ENCODE measurements at regions not wholly inside any gene's neighbourhood (a gene's known extent, or its start where the extent isn't known, plus 50 kb on each side); places are given as distances from the start of the nearest gene placed in this dataset.

GRCh38 chr10:130372866-130373265, 236.7 kb downstream of the GLRX3 start:
- no peak for DNase-seq

GRCh38 chr10:130377986-130378540, 241.9 kb downstream of the GLRX3 start:
- DNase-seq = no peak

GRCh38 chr10:130378556-130379400, 242.6 kb downstream of the GLRX3 start:
- DNase-seq = no peak

- no peak for DNase-seq
These were observed 243.9 kb downstream of the GLRX3 start for GRCh38 chr10:130380056-130380455.

GRCh38 chr10:130382031-130382430, 245.8 kb downstream of the GLRX3 start:
- no peak for DNase-seq

- DNase-seq = no peak
These were observed 251.9 kb downstream of the GLRX3 start for GRCh38 chr10:130387936-130388580.

- no peak for DNase-seq
These were observed 252.6 kb downstream of the GLRX3 start for GRCh38 chr10:130388746-130389145.

- no peak for DNase-seq
These were observed 253.7 kb downstream of the GLRX3 start for GRCh38 chr10:130389906-130390305.

- DNase-seq = no peak
These were observed 255.8 kb downstream of the GLRX3 start for GRCh38 chr10:130392031-130392430.

GRCh38 chr10:130393342-130393741, 257.2 kb downstream of the GLRX3 start:
- DNase-seq = no peak

- no peak for DNase-seq
These were observed 258.6 kb downstream of the GLRX3 start for GRCh38 chr10:130394832-130395231.

GRCh38 chr10:130395248-130395936, 259.2 kb downstream of the GLRX3 start:
- no peak for DNase-seq

- DNase-seq = no peak
These were observed 259.9 kb downstream of the GLRX3 start for GRCh38 chr10:130396044-130396443.

- no peak for DNase-seq
These were observed 262.2 kb downstream of the GLRX3 start for GRCh38 chr10:130398090-130398994.

- DNase-seq = no peak
These were observed 263.3 kb downstream of the GLRX3 start for GRCh38 chr10:130399425-130399950.

- DNase-seq = no peak
These were observed 264.7 kb downstream of the GLRX3 start for GRCh38 chr10:130400890-130401289.

- DNase-seq = no peak
These were observed 265.9 kb downstream of the GLRX3 start for GRCh38 chr10:130401860-130402765.

GRCh38 chr10:130403153-130404075, 267.2 kb downstream of the GLRX3 start:
- no peak for DNase-seq

- DNase-seq = no peak
These were observed 268.4 kb downstream of the GLRX3 start for GRCh38 chr10:130404476-130405055.

Data from CD4-positive, alpha-beta T cell treated with Interferon alpha-2 for 1 hour (primary cell).